GM19463 (cell line): ENCODE measurements at regions not wholly inside any gene's neighbourhood (a gene's known extent, or its start where the extent isn't known, plus 50 kb on each side); places are given as distances from the start of the nearest gene placed in this dataset.

Source experiments
- ATAC-seq: cut with Tn5 transposase; IDR thresholded peaks from one replicate; pipeline ENCODE4 v1.9.1; 2021; ENCODE audit warnings: mild to moderate bottlenecking, moderate library complexity; ENCODE audit not compliant: unreplicated experiment

DNA sequence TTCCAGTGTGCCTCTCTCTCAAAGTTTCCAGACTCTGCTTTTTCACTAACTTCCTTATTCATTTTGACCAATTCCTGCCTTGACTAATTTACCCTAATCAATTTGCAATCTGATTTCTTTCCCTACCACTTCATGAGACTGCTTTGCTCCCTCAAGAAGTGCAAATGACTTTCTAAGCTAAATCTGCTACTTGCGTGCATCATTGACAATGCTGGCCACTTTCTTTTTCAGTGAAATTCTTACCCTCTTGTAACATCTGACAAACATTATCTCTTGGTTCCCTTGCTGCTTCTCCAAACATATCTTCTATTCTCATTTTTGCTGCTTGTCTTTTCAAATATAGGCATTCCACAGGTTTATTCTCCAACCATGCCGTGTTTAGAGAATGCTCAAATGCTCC, 659.9 kb downstream of the USP25 start:
- ATAC-seq = no peak

GRCh38 chr21:16395285-16395684, 665.5 kb downstream of the USP25 start:
- ATAC-seq = no peak

- ATAC-seq = no peak
These were observed 673.0 kb downstream of the USP25 start for GRCh38 chr21:16402752-16403151.

- no peak for ATAC-seq
These were observed 675.0 kb downstream of the USP25 start for GRCh38 chr21:16404776-16405175.

DNA sequence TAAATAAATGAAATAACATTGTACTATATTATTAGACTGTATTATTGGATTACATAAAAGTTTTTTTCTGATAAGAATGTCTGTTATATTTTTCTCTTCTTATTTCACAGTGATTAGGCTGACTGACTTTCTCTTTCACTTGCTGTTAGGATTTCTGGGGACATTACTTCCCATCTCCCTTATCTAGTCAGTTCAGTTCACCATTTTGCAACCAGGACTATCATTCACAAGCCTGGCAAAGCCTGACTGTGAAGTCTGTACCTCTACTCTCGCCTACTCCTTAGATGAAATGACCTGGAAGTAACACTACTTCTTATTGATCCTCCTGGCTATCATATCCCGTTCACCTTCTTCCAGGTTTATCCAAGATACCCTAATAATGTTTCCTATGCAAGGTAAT, 676.6 kb downstream of the USP25 start:
- ATAC-seq = no peak

- no peak for ATAC-seq
These were observed 677.8 kb downstream of the USP25 start for GRCh38 chr21:16407403-16408240.

DNA sequence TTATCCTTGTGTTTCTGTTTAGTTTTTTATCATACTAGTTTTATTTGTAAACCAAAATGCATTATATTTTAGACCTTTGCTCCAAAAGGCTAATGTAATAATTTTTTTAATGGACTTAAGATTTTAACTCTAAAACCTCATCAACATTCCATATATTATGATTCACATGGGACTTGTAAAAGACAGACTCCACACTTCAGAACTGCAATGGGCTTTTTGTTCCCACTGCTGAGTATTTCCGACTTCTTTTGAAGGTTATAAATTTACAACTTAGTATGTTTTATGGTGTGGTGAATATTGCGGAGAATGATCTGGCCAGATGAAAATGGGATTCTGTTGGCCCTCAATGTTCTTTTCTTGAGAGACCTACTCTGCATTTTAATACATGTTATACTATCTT, 678.5 kb downstream of the USP25 start:
- no peak for ATAC-seq

DNA sequence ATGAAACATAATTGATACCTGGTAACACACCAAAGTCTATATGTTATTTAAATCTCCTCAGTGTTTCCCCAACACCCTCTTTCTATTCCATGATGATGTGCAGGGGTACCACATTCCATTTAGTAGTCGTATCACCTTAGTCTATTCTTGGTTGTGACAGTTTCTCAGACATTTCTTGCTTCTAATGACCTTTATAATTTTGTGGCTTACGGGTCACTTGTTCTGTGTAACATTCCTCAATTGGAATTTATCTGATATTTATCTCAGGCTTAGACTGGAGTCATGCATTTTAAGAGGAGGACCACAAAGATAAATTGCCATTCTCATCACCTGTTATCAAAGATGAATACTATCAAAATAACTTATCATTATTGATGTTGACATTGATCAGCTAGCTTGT, 679.6 kb downstream of the USP25 start:
- ATAC-seq = no peak

DNA sequence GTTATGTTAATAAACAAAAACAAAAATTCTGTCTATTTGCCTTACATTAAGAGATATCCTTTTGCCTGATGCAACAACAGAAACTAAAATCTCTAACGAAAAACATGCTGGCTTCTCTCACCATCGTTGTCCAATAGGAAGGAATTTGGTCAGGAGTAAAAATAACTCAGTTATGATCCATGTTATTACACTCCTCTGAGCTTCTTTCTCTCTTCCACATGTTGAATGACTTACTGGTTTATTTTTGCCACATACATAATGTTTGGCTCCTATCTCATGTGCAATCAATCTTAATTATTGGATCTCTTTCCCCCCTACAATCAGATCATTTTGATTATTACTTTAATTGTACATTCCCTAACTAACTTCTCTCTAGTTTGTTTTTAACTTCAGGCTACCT, 688.4 kb downstream of the USP25 start:
- no peak for ATAC-seq

GRCh38 chr21:16418642-16419041, 688.9 kb downstream of the USP25 start:
- ATAC-seq = no peak

DNA sequence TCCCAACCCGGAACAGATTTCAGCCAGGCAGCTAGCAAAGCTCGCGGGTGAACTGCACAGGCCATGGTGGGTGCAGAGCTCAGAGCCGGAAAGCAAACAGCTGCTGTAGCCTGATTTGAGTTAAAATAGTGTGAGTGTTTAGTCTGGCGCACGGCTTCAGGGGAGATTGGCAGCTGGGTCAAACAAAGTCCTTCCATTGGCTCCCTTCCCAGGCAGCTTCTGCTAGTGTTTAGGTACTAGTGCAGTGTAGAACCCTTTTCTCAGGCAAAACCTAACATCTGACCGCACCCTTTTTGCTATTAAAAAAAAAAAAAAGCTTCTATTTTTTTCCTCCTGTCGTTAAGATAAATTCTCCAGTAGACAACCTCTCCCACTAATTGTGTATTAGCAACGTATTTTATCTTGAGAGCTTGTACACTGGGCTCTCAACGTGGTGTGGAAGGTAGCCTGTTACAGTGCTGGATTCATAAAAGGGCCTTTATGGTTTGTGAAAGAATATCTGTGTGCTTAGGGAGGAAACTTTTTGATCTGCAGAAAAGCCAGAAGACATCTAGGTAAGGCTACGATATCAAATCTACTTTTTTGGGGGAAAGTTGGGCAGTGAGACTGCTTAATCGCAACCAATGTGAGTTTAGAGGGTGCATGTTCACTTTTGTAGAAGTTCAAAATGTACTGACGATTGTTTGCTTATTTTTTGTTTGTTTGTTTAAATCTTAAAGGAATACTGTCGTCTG, 689.6 kb downstream of the USP25 start:
- ATAC-seq = no peak

DNA sequence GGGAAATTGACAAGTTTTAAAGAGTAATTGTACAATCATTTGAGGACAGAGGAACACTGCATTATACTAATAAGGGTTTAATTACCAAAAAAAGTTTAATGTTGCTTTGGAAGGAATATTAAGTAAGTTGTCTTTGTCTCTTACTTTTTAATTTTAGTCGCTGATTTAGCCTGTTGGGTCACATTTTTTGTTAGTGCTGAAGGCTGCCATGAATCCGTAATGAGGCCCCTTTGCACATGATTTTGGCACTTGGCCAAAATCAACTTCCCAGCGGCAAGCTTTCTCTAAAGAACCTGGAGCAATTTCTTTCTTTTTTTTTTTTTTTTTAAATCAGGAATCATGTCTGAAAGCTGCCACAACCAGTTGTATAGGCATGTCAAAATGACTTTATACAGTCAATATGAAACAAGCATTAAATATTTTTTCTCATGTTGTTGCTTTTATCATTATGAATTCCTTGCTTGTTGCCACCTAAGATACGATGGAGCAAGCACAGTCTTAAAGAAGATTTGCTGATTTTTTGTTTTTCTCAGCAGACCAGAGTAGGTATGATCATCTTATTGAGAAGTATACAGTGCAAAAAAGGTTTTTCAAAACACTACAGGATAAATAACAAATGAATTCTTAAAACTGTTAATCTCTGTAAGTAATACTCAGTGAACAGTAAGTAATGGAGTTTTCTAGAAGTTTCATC, 690.4 kb downstream of the USP25 start:
- no peak for ATAC-seq

GRCh38 chr21:16421007-16421406, 691.2 kb downstream of the USP25 start:
- no peak for ATAC-seq

GRCh38 chr21:16421965-16422364, 692.2 kb downstream of the USP25 start:
- no peak for ATAC-seq

- no peak for ATAC-seq
These were observed 692.9 kb downstream of the USP25 start for GRCh38 chr21:16422702-16423101.

DNA sequence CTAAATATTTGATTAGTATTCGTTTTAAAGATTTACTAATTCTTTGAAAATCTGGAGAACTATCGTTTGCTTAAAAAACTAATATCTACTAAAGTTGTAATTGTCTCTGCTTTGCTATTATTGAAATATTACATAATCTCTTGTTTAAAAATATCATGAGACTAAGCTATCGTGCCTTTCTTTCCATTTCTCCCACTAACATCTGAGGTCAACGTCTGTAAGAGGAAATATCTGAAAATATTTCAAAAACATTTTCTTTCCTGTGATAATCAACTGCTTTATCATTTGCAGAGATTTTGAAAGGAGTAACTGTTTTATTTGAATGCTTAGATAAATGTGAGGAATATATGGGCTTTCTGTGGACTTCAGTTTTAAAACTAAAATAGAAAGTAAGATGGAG, 694.1 kb downstream of the USP25 start:
- ATAC-seq = no peak

DNA sequence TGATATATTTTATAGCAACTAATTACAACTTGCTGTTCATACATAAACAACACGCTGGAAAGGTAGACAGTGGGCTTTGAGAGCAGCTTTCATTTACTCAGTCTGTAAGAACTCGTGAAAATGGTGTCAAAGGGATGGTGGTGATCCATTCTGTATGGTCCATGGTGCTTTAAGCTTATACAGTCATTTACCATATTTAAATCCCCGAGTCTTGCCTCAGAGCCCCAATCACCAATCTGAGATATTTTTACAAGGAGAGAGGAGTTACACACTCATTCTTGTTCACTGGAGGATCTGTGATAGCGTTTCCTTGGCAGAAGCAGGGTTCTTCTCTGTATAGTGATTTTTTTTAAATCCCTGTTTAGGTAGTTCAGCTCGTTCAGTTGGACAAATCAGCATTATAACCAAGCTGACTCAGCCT, 694.6 kb downstream of the USP25 start:
- ATAC-seq = no peak

DNA sequence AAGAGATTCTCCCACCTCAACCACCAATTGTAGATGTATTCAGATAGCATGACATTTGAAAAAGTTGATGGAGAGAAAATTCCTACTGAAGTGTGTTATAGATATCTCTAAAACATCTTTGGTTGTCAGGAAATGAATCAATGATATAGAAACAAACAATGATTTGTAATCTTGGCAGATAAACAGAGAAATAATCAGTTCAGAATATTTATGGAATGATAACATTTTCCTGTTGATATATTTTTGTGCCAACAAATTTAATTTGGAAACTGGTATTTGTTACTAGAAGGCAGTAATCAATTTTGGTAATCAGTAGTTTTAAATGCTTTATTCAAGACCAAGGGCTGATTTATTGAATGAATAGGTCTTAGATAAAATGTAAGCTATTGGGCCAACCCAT, 695.6 kb downstream of the USP25 start:
- no peak for ATAC-seq

- no peak for ATAC-seq
These were observed 697.2 kb downstream of the USP25 start for GRCh38 chr21:16426936-16427335.

- no peak for ATAC-seq
These were observed 697.9 kb downstream of the USP25 start for GRCh38 chr21:16427587-16428087.

DNA sequence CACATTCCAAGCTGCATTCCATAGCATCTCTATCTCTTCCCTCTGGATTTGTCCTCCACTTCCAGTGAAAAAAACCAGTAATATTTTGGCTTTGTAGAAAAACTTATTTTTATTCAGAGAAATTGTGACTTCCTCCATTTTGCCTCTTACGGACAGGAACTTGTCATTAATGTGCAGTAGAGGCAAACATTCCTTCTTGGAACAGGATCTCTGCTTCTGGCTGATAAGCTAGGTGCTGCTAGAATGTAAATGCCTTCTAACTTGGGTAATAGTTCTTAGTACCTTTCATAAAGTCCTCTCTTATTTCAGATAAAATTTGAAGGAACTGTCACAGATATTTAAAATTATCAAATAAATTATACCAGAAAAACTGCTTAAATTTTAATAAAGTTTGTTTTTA, 707.8 kb downstream of the USP25 start:
- ATAC-seq = no peak

GRCh38 chr21:16438761-16439160, 709.0 kb downstream of the USP25 start:
- no peak for ATAC-seq
